Nephron progenitor cell (in vitro differentiated cells): ENCODE measurements at regions not wholly inside any gene's neighbourhood (a gene's known extent, or its start where the extent isn't known, plus 50 kb on each side); places are given as distances from the start of the nearest gene placed in this dataset.
"Not testable (repeated sequence)": the region's sequence is repeated elsewhere in the genome, so short reads cannot be mapped to it uniquely, and the experiment has no call there.

Experiments
- DNase-seq: peaks from one replicate; pipeline ENCODE4 v3.0.0; 2021
- H3K27ac Mint-ChIP-seq: 2 replicates; pipeline ENCODE4 v1.8.0; 2021; ENCODE audit warnings: mild to moderate bottlenecking, moderate library complexity, mixed read lengths
- H3K27me3 Mint-ChIP-seq: 2 replicates; pipeline ENCODE4 v1.8.0; 2021; ENCODE audit warnings: mild to moderate bottlenecking, low read depth, mixed read lengths; ENCODE audit not compliant: poor library complexity
- H3K36me3 Mint-ChIP-seq: 2 replicates; pipeline ENCODE4 v1.8.0; 2021; ENCODE audit warnings: low read depth, mixed read lengths
- H3K4me1 Mint-ChIP-seq: 2 replicates; pipeline ENCODE4 v1.8.0; 2021; ENCODE audit warnings: mixed read lengths
- H3K4me3 Mint-ChIP-seq: 2 replicates; pipeline ENCODE4 v1.8.0; 2021; ENCODE audit warnings: mild to moderate bottlenecking, moderate library complexity, mixed read lengths
- H3K9me3 Mint-ChIP-seq: 2 replicates; pipeline ENCODE4 v1.8.0; 2021; ENCODE audit warnings: mild to moderate bottlenecking, moderate library complexity, mixed read lengths
- TF ChIP-seq, protein P1 (sequence below): fragments of 200-600 bp; sonication (generic); IDR thresholded peaks from 2 replicates; pipeline ENCODE4 v1.5.0; 2021; ENCODE audit warnings: antibody characterized with exemption

DNA sequence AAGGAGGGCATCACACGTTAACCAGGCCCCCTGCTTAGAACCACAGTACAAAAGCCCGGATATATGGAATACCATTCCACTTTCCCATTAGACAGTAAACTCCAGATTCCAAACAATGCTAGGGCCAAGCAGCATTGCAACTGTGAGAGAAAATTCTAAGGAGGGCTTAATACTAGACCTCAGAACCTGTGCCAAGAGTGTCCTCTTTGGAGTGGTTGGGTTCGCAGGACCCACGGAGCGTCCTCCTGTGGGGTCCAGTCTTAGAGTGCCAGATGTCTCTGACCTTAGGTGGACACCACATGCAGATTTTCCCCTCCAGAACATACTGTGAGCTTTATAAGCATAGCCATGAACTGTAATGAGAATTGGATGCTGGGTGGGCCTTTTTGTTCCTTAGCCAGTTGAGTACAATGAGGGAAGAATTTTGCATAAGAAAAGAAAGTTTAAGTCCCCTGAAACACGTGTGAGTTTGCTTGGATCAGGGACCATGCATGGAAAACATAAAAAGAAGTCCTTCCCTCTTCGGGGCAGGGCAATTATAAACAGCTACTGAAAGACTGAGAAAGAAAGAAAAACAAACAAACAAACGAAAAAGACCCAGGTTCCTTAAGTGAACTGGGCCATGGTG lies 325.7 kb downstream of the NEK10 start:
- Mint-ChIP-seq H3K36me3 (no peaks in the 10 kb centered on the region), H3K27ac (no peak overlapping the region), H3K4me3 (no peak overlapping the region), H3K27me3 (peaks cover 3% of the 10 kb centered on the region), H3K4me1 (peaks cover 41% of the 10 kb centered on the region), H3K9me3 (peaks cover 5% of the 10 kb centered on the region)
- TF ChIP-seq, protein P1, sequence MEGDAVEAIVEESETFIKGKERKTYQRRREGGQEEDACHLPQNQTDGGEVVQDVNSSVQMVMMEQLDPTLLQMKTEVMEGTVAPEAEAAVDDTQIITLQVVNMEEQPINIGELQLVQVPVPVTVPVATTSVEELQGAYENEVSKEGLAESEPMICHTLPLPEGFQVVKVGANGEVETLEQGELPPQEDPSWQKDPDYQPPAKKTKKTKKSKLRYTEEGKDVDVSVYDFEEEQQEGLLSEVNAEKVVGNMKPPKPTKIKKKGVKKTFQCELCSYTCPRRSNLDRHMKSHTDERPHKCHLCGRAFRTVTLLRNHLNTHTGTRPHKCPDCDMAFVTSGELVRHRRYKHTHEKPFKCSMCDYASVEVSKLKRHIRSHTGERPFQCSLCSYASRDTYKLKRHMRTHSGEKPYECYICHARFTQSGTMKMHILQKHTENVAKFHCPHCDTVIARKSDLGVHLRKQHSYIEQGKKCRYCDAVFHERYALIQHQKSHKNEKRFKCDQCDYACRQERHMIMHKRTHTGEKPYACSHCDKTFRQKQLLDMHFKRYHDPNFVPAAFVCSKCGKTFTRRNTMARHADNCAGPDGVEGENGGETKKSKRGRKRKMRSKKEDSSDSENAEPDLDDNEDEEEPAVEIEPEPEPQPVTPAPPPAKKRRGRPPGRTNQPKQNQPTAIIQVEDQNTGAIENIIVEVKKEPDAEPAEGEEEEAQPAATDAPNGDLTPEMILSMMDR: no peak
- no peak for DNase-seq

DNA sequence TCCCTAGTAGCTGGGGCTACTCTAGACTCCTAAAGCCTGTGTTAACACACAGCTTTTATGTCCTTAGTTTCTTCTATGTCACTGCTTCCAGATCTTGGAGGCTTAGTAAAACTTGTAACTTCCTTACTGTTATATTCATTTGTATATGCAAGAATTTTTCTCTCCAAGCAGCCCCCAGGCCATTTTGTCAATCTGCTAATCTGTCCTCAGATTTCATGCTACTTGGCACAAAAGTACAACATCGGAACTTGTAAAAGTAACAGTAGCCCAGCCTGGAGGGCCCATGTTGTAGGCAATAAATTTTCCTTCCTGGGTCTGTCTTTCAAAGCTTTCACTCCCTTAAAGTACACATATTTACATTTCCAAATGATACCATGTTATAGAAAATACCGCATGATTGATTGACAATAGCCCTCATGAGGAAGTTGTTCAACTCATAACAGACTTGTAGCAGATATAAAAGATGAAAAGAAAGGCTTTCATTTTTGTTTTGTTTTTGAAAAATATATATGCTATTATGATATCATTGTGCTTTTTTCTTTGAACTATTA lies 324.2 kb downstream of the NEK10 start:
- Mint-ChIP-seq H3K27ac (no peak overlapping the region), H3K9me3 (peaks cover 5% of the 10 kb centered on the region)
- DNase-seq: no peak

DNA sequence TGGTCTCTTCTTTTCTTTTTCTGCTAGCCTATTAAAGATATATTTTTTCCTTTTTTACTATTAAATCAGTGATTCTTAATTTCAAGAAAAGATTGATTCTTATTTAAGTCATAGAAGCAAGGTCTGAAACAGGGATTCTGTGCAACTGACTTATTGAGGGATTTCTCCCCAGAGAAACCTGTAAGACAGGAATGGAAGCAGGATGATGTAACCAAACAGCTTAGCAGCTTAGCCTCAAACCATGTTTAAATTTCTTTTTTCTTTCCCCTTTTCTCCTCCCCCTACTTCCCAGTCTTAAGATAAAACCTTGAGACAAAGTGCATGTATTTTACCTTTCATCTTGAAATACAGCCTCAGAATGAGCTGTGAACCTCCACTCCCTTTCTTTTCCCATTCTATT lies 322.8 kb downstream of the NEK10 start:
- DNase-seq: no peak
- TF ChIP-seq, protein P1: no peak
- Mint-ChIP-seq H3K4me1 (peaks cover 41% of the 10 kb centered on the region), H3K4me3 (no peak overlapping the region), H3K9me3 (peaks cover 10% of the 10 kb centered on the region), H3K27me3 (peaks cover 3% of the 10 kb centered on the region), H3K36me3 (no peaks in the 10 kb centered on the region), H3K27ac (peak overlapping the region; percentile 3)

More for the DNA sequence above, 324.2 kb downstream of the NEK10 start:
- H3K27me3 Mint-ChIP-seq: peaks cover 3% of the 10 kb centered on the region
- no peaks in the 10 kb centered on the region for H3K36me3 Mint-ChIP-seq
- H3K4me3 Mint-ChIP-seq: no peak overlapping the region
- H3K4me1 Mint-ChIP-seq: peaks cover 41% of the 10 kb centered on the region
- TF ChIP-seq, protein P1: no peak

DNA sequence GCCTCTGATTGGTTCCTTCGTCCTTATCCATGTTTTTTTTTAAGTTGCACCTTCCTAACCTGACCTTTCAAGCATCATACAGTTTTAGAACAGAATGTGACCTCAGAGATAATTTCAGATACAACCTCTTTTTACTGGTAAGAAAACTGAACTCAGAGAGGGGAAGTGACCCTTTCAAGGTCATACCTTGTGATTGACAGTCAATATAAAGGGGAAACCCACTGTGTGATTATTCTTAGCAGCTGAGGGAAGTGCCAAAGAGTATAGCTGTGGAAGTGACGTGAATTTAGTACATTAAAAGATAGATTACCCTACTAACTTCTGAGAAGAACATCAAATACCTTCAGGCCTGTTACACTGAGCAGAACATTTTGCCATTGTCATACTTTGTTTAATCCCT lies 319.4 kb downstream of the NEK10 start:
- Mint-ChIP-seq H3K27ac (no peak overlapping the region), H3K27me3 (peaks cover 3% of the 10 kb centered on the region), H3K36me3 (peaks cover 5% of the 10 kb centered on the region), H3K9me3 (peaks cover 41% of the 10 kb centered on the region), H3K4me3 (no peak overlapping the region), H3K4me1 (peaks cover 21% of the 10 kb centered on the region)
- DNase-seq: no peak
- TF ChIP-seq, protein P1: no peak

DNA sequence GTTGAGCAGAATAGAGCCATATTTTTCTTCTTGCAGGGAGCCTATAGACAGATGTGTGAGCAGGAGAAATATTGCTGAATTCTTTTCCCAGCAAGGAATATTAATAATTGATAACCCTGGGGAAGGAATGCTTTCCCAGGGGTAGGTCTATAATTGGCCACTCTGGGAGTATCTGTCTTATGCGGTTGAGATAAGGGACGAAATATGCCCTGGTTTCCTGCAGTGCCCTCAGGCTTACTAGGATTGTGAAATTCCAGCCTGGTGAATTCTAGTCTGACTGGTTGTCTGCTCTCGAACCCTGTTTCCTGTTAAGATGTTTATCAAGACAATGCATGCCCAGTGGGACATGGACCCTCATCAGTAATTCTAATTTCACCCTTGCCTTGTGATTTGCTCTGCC lies 317.7 kb downstream of the NEK10 start:
- H3K36me3 Mint-ChIP-seq, H3K27ac Mint-ChIP-seq, DNase-seq, H3K4me3 Mint-ChIP-seq, H3K27me3 Mint-ChIP-seq, H3K4me1 Mint-ChIP-seq: not testable (repeated sequence)
- H3K9me3 Mint-ChIP-seq: peaks cover 56% of the 10 kb centered on the region

DNA sequence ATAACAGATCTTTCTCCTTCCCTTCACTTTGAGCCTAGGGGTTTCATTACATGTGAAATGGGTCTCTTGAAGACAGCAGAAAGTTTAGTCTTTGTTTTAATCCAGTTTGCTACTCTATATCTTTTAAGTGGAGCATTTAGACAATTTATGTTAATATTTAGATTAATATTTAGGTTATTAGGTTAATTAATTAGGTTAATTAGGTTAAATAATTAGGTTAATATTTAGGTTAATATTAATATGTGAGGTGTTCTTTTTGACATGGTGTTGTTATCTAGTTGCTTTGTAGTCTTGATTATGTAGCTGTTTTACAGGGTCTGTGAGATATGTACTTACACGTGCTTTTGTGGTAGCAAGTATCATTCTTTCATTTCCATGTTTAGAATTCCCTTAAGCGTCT lies 312.9 kb downstream of the NEK10 start:
- Mint-ChIP-seq H3K9me3 (peaks cover 61% of the 10 kb centered on the region), H3K27me3 (no peaks in the 10 kb centered on the region), H3K27ac (no peak overlapping the region), H3K36me3 (peaks cover 5% of the 10 kb centered on the region), H3K4me1 (no peaks in the 10 kb centered on the region), H3K4me3 (no peak overlapping the region)
- TF ChIP-seq, protein P1: no peak
- no peak for DNase-seq
